ENCODE measurements at regions not wholly inside any gene's neighbourhood (a gene's known extent, or its start where the extent isn't known, plus 50 kb on each side); places are given as distances from the start of the nearest gene placed in this dataset.

GRCh38 chr3:147962408-147963164 is 553.4 kb downstream of the ZIC1 start:
- intact Hi-C loops (cut with DNase I) = no loop called here
- no peaks in the 10 kb centered on the region for H3K27me3 ChIP-seq
- no peaks in the 10 kb centered on the region for H3K4me1 ChIP-seq
- H3K27ac ChIP-seq = no peak overlapping the region
- no peaks in the 10 kb centered on the region for H3K9me3 ChIP-seq
- no peak for TF ChIP-seq CTCF (IDR thresholded peaks at IDR 0.05)
- H3K36me3 ChIP-seq = no peaks in the 10 kb centered on the region
- no peak for DNase-seq (ENCODE audit: low spot score in 2 of 2)
- H3K4me3 ChIP-seq = no peak overlapping the region

- H3K27me3 ChIP-seq = no peaks in the 10 kb centered on the region
- no peak overlapping the region for H3K27ac ChIP-seq
- no peaks in the 10 kb centered on the region for H3K36me3 ChIP-seq
- H3K4me3 ChIP-seq = no peak overlapping the region
- TF ChIP-seq CTCF (IDR thresholded peaks at IDR 0.05) = no peak
- intact Hi-C loops (cut with DNase I) = no loop called here
- DNase-seq (ENCODE audit: low spot score in 2 of 2) = no peak
- no peaks in the 10 kb centered on the region for H3K4me1 ChIP-seq
- H3K9me3 ChIP-seq = no peaks in the 10 kb centered on the region
Measured at GRCh38 chr3:147963711-147964110, 554.5 kb downstream of the ZIC1 start.

- Histone ChIP-seq H3K36me3 (no peaks in the 10 kb centered on the region), H3K9me3 (no peaks in the 10 kb centered on the region), H3K4me1 (no peaks in the 10 kb centered on the region), H3K27me3 (no peaks in the 10 kb centered on the region), H3K27ac (no peak overlapping the region), H3K4me3 (no peak overlapping the region)
- DNase-seq (ENCODE audit: low spot score in 2 of 2) = no peak
- no peak for TF ChIP-seq CTCF (IDR thresholded peaks at IDR 0.05)
- intact Hi-C loops (cut with DNase I) = no loop called here
Measured at GRCh38 chr3:147975165-147975564, 566.0 kb downstream of the ZIC1 start.

- DNase-seq (ENCODE audit: low spot score in 2 of 2) = no peak
Measured at GRCh38 chr3:147977001-147977400, 567.8 kb downstream of the ZIC1 start.

GRCh38 chr3:147987549-147987948 is 578.4 kb downstream of the ZIC1 start:
- Histone ChIP-seq H3K27me3 (no peaks in the 10 kb centered on the region), H3K4me3 (no peak overlapping the region), H3K36me3 (no peaks in the 10 kb centered on the region), H3K27ac (no peak overlapping the region), H3K4me1 (no peaks in the 10 kb centered on the region), H3K9me3 (no peaks in the 10 kb centered on the region)
- no peak for DNase-seq (ENCODE audit: low spot score in 2 of 2)
- intact Hi-C loops (cut with DNase I) = no loop called here
- no peak for TF ChIP-seq CTCF (IDR thresholded peaks at IDR 0.05)

More at GRCh38 chr3:147977001-147977400, 567.8 kb downstream of the ZIC1 start:
- intact Hi-C loops (cut with DNase I) = no loop called here
- H3K9me3 ChIP-seq = no peaks in the 10 kb centered on the region
- no peaks in the 10 kb centered on the region for H3K27me3 ChIP-seq
- no peaks in the 10 kb centered on the region for H3K36me3 ChIP-seq
- no peak overlapping the region for H3K4me3 ChIP-seq
- H3K27ac ChIP-seq = no peak overlapping the region
- no peak for TF ChIP-seq CTCF (IDR thresholded peaks at IDR 0.05)
- no peaks in the 10 kb centered on the region for H3K4me1 ChIP-seq

Measured in ascending aorta (tissue), 2 donors.